ENCODE measurements at regions not wholly inside any gene's neighbourhood (a gene's known extent, or its start where the extent isn't known, plus 50 kb on each side); places are given as distances from the start of the nearest gene placed in this dataset.
A peak's percentile ranks its signal among the peaks of the same experiment; 100 is the strongest.

DNA sequence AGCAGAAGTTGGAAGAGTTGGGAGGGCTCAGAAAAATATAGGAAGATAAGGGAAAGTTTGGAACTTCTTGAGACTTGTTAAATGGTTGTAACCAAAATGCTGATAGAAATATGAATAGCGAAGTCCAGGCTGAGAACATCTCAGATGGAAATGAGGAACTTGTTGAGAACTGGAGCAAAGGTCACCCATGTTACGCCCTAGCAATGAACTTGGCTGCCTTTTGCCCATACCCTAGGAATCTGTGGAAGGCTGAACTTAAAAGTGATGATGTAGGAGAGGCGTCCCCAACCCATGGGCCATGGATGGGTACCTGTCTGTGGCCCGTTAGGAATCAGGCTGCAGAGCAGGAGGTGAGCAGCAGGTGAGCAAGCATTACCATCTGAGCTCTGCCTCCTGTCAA lies 347.8 kb downstream of the ARL4A start:
- no peak for DNase-seq (ENCODE audit: low read depth)

DNA sequence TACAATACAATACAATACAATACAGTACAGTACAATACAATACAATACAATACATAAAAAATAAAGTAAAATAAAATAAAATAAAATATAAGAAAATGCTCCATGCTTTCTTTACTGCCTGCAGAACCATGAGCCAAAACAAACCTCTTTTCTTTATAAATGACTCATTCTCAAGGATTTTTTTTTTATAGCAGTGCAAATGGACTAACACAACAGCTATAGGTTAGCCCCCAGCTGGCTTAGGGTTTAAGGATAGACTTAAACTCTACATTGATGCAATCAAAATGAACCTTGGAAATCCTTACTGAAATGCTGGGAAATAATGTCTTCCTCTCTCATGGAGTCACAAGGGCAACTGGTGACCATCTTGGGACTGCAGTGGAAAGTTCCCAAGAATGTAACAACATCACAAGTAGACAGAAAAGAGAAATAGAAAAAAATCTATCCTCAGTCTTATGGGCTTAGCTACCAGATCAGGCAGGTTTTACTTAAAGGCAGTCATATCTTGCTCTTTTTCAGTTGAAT lies 348.9 kb downstream of the ARL4A start:
- DNase-seq (ENCODE audit: low read depth) = no peak

DNA sequence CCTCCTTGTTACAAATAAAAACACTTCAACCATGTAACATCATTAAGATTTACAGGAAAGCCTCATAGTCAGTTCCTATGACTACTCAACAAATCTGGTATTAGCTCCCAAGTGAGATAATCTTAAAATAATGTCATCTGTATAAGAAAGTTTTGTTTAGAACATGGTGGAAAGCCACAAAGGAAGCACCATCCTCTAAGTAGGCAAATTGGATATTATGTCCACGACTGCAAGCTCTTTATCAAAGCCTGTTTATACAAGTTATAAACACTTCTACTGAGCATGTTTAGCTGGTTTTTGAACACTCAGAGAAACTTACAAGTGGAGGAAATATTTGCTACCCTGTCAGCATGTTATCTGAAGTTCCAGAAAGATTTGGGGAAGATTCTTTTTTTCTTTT lies 349.8 kb downstream of the ARL4A start:
- no peak for DNase-seq (ENCODE audit: low read depth)

DNA sequence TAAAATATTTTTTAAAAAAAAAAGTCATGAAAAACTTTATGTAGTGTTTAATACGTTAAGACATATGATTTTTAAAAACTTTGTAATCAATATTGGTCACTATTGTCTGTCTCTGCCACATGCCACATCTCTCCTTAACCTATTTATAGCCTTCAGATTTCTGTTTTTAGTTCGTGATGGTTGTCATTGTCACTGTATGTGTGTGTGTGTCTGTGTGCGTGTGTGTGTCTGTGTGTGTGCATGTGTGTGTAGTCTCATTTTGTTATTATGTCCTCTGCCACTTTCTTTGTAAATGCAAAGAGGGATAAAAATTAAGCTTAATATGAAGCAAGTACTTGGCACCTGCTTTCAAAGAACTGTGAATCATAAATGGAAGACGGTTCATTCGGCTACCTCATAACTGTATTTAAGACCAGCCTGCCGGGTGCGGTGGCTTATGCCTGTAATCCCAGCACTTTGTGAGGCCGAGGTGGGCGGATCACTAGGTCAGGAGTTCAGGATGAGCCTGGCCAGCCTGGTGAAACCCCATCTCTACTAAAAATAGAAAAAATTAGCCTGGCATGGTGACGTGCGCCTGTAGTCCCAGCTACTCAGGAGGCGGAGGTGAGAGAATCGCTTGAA lies 354.0 kb downstream of the ARL4A start:
- DNase-seq (ENCODE audit: low read depth) = no peak

DNA sequence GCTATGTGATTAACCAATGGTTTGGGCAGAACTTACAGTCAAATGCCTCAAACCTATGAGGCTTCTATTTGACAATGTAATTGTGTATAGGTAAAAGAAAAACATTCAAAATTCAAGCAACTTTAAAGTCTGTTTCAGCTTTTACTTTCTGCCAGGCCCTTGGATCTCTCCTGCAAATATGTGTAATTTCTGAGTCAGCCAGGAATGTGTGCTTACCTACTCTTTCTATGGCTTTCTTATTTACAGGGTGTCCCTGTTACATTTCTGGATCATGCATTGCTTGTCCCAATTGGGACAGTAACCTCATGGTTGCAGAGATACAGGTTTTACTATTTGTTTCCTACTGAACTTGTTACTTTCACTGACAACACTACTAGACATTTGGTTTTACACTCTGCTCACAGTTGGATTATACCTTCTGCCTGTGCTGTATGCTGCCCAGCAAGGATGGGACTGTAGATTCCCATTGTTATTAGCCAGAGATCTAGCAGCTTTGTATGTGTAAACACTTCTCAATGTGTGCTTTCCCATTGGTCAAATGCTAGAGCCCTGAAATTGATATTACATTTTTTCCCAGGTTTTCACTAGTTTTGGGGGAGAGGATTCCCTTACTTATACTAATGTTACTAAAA lies 355.3 kb downstream of the ARL4A start:
- no peak for DNase-seq (ENCODE audit: low read depth)

DNA sequence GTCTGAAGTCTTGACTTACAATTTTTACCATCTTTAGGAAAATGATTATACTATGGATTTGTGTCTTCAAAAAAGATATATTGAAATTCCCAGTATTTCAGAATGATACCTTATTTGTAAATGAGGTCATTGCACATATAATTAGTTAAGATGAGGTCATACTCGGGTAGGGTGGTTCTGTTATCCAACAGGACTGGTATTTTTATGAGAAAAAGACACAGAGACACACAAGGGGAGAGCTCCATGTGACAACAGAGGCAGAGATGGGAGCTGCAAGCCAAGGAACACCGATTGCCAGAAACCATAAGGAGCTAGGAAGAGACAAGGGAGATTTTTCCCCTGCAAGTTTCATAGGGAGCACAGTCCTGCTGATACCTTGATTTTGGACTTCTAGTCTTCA lies 356.9 kb downstream of the ARL4A start:
- no peak for DNase-seq (ENCODE audit: low read depth)

DNA sequence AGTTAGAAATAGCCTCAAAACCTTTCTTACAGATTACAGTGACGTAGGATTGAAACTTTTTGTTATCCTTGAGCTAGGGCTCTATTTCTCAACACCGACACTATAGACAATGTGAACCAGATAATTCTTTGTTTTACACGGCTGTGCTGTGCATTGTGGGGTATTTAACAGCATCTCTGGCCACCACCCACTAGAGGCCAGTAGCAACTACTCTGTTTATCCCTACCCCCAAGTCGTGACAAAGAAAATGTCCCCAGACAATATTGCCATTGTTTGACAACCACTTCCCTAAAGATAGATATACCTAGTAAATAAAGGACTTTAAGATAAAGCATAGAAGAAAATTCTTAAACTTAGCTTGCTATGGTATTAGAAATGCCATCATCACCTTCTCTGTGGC lies 359.6 kb downstream of the ARL4A start:
- DNase-seq (ENCODE audit: low read depth) = no peak

DNA sequence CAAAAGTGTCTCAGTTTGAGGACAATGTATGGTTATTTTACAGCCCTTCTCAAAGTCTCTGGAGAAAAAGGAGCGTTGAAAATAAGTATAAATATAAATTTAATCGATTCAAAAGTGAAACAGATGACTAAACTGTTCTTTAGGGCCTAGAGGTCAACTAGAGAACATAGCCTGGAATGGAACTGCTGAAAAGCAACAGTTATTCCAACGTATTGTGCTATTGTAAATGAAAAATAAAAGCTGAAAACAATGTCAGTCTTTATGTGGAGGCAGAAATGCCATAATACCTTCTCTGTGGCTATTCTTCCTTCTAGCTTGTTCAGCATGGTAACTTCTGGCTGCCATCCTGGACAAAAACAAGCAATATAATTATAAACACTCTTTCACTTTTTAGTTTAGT lies 362.5 kb downstream of the ARL4A start:
- no peak for DNase-seq (ENCODE audit: low read depth)

DNA sequence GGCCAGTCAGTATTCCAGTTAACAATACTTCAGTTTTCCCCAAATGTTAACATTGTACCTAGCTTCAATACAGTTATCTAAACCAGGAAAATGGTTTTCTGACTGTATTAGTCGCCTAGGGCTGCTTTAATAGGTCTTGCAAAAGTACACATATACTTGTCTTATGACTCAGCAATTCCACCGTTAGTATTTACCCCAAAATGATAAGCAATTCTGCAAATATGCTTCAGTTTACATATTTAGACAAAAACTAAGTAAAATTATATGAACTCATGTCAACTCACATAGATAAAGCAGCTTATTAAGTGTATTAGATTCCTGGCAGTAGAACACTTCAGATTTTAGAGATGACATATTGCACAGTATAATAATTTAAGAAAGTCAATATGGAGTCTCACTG lies 363.3 kb downstream of the ARL4A start:
- DNase-seq (ENCODE audit: low read depth) = peak; percentile 76

DNA sequence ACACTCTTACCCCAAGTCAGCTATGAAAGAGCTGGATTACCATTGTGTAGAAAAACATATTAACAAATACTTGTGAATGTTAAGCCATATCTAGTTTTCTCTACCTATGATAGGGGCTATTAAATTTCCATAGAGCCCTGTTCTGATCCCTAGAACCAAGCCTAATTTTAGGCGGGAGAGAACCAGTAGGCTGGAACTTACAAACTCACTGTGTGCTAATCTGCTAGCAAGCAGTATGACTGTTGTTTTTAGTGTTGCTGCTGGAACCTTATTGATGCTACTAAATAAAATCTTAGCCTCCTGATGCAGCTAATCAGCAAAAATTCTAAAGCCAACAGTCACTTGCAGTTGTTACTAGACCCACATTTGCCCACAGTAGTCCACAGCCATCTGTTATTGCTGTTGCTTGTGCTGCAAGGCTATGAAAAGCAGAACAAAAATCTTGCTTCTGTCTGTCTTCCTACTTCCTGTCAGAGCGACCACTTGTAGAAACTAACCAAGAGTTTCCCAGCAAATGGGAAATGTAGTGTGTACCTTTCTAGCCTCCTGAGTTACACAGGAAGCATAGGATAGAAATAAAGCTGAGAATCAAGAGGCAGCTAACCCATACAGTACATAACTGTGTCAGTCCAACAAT lies 368.4 kb downstream of the ARL4A start:
- no peak for DNase-seq (ENCODE audit: low read depth)

DNA sequence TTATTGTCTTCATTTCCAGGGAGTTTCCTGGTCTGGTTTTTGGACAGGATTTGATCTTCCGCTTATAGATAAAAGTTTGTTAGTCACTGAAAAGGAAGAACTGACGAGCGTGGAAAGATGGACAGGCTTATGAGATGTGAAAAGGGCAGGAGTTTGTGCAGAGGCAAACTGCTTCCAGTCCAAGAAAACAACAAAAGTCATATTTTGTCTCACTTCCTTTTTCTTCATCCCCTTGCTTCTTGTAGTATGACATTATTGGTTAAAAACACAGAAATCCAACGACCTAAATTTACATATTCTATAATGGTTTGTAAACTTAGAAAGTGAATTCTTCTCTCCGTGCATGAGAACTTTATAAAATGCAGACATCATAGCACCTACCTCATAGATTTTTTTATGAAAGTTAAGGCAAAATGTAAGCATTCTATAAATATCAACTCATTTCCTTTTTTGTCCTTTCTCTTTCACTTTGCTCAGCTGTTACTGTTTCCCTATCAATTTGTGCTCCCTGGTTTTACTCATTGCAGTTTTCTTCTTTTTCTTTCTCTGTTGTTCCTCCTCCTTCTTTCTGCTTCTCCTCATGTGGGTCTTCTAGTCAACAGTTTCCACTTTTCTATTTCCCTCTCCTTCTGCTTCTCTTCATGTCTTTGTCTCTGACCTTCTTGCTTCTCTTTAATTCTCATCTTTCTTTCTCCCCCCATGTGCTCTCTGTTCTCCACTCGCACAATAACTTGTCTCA lies 370.2 kb downstream of the ARL4A start:
- no peak for DNase-seq (ENCODE audit: low read depth)

DNA sequence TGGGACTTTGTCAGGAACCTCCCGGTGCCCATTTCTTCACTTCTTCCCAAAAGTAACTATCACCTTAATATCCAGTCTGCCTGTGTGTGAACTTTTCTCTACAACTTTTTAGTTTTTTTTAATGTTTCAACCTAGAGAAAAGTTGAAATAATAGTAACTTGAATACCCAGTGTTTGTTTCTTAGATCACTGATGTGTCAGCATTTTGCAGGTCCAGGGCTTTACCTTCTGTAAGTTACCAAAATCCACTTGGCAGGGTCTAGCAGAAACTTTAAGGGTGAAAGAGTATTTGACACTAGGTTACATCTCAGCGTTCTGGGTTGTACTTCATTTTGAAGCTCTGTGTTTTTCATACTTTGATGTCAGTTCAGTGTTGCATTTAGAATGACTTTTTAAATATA lies 372.7 kb downstream of the ARL4A start:
- no peak for DNase-seq (ENCODE audit: low read depth)

DNA sequence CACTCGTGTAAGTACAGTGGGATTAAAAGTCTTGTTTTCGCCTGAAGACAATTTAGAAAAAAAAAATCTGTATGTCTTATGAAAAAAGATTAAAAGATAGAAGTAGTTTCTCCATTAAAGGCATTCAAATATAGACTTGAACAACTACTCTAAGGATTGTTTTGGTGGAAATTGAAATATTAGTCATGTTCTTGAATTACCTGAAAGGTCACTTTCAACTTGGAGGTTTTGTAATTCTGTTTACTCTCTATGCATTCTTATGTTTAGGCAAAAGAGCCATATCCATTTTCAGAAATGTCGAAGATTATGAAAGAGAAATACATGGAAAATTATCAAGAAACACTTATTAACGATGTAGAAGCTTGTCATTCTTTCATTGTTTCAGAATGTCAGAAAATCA lies 373.7 kb downstream of the ARL4A start:
- no peak for DNase-seq (ENCODE audit: low read depth)

DNA sequence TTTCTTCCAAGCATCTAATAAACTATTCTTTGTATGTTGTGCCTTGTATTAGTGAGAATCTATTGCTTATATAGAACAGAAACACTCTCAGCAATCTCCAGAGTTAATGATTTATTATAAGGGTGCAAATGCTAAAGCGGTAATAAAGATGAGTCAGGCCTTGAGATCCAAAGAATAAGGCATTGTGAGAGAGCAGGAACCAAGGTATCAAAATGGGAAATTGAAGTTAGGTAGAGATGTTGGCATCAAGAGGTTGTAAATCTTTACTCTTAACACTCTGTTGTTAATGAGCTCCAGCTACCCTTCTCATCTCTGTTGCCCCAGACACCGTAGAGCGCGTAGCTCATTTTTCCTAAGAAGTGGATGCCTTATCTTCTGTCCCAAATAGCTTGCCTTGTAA lies 375.2 kb downstream of the ARL4A start:
- DNase-seq (ENCODE audit: low read depth) = no peak

DNA sequence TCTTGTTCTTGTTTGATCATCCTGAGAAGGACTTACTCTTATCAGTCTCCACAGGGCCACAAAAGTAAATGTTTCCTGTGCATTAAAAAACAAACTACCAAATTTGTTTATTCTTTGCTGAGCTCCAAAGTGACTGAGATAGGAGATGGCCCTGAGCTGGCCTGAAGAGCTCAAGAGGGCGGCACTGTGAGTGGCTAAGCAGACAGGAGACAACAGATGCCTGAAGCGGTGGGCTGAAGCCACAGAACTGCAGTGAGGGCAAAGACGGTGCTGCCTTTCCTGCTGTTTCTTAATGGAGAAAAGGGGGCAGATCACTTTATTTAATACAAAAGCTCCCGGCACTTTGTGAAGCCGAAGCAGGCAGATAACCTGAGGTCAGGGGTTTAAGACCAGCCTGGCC lies 379.6 kb downstream of the ARL4A start:
- no peak for DNase-seq (ENCODE audit: low read depth)

DNA sequence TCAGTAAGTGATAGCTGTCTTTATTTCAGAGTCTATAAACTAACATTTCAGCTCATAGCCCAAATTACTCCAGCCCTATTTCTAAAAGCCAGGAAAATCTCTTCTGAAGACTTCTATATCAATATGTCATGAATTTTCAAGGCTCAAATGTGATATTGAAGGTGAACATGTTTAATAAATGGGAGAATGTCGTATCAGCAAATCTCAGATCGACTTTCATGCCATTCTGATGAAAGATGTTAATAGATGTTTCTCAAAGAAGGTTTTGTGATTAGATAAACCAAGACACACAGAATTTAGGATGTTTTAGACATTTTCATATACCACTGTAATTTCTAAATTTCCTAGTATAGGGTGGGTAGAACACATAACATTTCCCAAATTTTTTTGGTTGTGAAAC lies 380.6 kb downstream of the ARL4A start:
- DNase-seq (ENCODE audit: low read depth) = no peak

DNA sequence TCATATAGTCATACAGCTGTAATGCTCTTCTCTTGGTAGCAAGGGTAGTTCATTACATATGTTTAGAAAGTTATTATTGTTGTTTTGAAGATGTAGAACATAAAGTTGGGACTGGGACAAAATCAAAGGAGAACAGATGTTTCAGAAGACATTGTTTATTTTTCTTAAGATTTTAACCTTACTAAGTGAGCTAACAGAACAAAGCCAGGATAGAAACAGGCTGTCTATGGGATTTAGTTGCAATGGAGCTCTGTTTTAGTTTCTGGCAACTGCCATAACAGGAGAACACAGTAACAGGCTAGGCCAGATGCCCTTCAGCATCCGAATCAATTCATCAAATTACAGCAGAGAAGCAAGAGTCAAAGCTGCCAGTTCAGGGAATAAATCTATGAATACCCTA lies 382.4 kb downstream of the ARL4A start:
- peak; percentile 61 for DNase-seq (ENCODE audit: low read depth)

DNA sequence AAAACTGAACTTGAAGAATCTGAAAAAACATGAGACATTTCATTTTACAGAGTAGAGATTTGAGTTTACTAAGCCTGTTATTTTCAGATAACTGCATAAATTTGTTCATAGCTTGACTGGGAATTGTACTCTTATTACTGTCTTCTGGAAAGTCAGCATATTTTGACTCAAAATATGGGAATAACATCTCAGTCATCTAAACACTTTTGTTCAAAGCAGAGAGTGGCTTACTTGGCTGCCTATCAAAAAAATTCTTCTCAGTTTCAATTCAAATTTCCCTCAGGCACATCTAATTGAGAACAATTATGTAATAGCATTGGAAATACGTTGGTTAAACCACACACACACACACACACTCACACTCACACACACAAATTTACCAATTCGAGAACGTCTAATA lies 384.6 kb downstream of the ARL4A start:
- DNase-seq (ENCODE audit: low read depth) = peak; percentile 39

DNA sequence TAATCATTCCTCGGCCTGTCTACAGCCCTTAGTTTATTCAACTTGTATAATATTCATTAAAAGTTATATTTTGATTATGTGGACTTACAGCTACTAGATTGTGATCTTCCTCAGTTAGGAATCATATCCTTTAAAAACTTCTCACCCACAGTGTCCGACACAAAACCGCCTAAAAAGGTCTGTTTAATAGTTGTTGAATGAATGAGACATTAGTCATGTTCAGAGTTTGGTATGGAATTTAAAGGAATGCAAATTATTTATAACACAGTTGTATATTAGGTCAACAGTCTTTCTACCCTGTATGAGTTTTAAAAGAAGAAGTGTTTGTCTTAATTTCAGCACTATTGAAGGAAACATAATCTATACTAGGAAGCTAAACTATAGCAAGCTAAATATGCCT lies 390.0 kb downstream of the ARL4A start:
- peak; percentile 1 for DNase-seq (ENCODE audit: low read depth)

DNA sequence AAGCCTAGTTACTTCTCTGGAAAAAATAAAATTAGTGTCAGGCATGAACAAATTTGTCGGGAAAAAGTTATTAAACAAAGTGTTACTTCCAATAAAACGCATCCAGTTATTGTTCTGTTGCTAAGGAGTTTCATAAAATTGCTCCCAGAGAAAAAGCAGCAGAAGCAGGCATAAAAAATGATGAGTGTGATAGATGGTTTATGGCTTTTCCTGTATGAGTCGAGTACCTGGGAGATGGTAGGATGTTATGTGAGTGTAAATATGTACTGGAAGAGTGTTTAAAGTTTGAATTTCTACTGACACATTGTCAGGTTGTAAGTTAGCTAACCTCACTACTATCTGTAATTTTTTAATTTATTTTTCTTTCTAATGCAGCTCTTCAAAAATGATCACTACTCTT lies 390.7 kb downstream of the ARL4A start:
- no peak for DNase-seq (ENCODE audit: low read depth)

DNA sequence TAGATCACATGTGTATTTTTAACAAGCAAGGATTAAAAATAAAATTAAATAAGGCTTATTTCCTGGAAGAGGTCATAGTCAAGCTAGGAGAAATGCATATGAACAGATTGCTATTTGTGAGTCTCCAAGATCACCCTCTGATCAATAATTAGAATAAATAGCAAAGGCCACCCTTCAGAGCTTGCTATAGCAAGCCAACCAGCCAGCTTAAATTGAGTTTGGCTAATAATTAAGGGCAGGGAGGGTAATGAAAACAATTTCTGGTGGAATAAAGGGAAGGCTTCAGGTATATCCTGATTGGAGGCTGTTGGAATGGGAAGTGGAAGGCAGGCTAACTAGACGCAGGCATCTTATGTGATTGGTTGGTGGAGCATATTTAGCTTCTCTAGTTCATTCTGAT lies 403.5 kb downstream of the ARL4A start:
- no peak for DNase-seq (ENCODE audit: low read depth)

DNA sequence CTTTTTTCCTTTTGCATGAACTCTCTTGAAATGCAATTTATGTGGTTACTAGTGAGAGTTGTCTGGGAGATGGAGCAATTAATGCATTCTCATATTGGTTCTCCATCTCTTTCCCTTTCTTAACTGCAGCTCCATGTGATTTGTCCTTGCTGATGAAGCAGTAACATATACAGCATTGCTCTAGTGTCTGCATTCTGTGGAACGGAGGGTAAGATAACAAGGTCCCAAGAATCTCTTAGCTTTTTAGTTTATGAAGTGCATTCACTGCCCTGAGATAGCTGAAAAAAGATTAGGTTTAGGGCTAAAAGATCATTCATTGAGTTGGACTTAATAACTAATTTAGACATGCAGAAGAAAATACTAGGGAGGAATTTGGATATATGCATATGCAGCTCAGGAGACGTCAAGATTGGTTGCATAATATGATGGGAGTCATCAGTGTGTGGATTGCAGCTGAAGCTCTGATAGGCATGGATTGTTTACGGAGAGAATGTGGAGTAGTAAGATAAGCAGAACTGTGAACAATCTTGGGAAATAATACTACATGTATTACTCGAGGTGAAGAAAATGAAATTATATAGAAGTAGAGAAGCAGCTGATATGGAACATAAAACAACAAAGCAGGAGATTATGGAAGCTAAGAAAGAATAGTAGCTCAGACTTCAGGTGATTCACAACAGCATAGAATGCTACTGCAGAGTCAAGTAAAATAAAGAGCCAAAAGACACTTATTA lies 404.7 kb downstream of the ARL4A start:
- DNase-seq (ENCODE audit: low read depth) = no peak

DNA sequence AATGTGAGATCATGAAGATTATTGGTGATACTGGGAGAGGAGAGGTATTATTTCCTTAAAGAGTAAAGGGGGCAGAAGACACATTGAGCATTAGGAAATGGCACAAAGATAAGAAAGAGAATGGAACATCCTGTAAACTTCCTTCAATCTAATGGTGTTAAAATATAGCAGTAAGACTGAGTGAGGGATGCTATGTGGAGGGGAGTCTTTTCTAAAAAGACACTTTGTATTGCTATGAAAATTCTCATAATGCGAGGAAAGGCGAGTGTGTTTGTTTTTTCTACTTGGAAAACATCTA lies 405.2 kb downstream of the ARL4A start:
- DNase-seq (ENCODE audit: low read depth) = no peak

Data from fibroblast of gingiva (primary cell).